Brain microvascular endothelial cell (primary cell): ENCODE measurements at regions not wholly inside any gene's neighbourhood (a gene's known extent, or its start where the extent isn't known, plus 50 kb on each side); places are given as distances from the start of the nearest gene placed in this dataset.
A peak's percentile ranks its signal among the peaks of the same experiment; 100 is the strongest.

ENCODE experiments used
- DNase-seq: peaks from one replicate; pipeline ENCODE4 v3.0.0-alpha.2; 2020
- H3K27ac ChIP-seq: fragments of 250-450 bp; sonication (Bioruptor Pico); 2 replicates; pipeline ENCODE4 v1.5.1; 2020; ENCODE audit warnings: mild to moderate bottlenecking, moderate library complexity
- H3K27me3 ChIP-seq: fragments of 250-450 bp; sonication (Bioruptor Pico); replicated peaks from 2 replicates; pipeline ENCODE4 v1.5.1; 2020; ENCODE audit warnings: mild to moderate bottlenecking
- H3K36me3 ChIP-seq: fragments of 250-450 bp; sonication (Bioruptor Pico); replicated peaks from 2 replicates; pipeline ENCODE4 v1.5.1; 2020; ENCODE audit warnings: mild to moderate bottlenecking
- H3K4me3 ChIP-seq: 2 replicates; pipeline ENCODE4 v1.5.1; 2011; ENCODE audit warnings: low read depth, mild to moderate bottlenecking, control low read depth, low read length, moderate library complexity
- in situ Hi-C: cut with HindIII; loops from 2 replicates; pipeline ENCODE4 v1.10.0; 2017; ENCODE audit warnings: low sequenced_read_pairs, low pct_ligation_motif_present
- TF ChIP-seq, protein P1 (sequence below): IDR thresholded peaks from 2 replicates; pipeline ENCODE4 v1.5.1; 2011; ENCODE audit warnings: low read depth, mild to moderate bottlenecking, moderate library complexity, low read length, control low read depth, inconsistent platforms; ENCODE audit errors: missing control alignments

DNA sequence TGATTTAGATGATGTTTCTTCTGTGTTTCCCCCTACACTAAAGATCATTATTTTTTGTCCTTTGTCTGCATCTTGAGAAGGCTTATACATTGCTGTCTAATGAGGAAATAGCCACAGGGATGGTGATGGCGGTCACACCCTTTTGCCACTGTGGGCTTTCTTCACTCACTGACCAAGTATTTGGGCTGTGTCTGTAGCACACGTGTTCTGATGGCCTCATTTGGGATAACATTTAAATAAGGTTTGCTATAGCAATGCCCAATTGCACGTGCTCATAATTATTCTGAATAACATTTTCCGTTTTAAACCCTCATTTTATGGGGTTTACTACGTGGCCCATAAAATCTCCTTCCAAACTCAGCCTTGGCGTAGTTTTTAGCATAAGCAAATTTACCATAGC lies 230.3 kb upstream of the PRICKLE1 start:
- DNase-seq, result no peak
- Histone ChIP-seq H3K36me3 (no peaks in the 10 kb centered on the region), H3K27ac (no peak overlapping the region), H3K4me3 (no peak overlapping the region), H3K27me3 (no peaks in the 10 kb centered on the region)
- in situ Hi-C loops, result no loop called here
- TF ChIP-seq, protein P1, sequence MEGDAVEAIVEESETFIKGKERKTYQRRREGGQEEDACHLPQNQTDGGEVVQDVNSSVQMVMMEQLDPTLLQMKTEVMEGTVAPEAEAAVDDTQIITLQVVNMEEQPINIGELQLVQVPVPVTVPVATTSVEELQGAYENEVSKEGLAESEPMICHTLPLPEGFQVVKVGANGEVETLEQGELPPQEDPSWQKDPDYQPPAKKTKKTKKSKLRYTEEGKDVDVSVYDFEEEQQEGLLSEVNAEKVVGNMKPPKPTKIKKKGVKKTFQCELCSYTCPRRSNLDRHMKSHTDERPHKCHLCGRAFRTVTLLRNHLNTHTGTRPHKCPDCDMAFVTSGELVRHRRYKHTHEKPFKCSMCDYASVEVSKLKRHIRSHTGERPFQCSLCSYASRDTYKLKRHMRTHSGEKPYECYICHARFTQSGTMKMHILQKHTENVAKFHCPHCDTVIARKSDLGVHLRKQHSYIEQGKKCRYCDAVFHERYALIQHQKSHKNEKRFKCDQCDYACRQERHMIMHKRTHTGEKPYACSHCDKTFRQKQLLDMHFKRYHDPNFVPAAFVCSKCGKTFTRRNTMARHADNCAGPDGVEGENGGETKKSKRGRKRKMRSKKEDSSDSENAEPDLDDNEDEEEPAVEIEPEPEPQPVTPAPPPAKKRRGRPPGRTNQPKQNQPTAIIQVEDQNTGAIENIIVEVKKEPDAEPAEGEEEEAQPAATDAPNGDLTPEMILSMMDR, result no peak

DNA sequence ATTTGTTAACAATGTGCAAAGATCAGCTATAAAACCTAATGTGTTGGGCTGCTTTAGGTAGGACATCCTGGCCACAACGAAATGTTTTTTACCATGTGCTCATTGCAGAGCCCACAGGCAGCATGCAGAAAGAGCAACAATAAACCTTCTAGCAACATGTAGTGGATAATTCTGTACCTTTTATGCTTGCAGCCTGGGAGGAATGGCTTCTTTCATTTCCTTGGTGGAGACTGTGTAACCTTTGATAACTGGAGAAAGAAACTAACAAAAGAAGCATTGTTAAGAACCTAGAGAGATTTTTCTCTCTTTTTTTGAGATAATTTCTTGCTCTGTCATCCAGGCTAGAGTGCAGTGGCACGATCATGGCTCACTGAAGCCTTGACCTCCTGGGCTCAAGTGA lies 225.5 kb upstream of the PRICKLE1 start:
- no peak overlapping the region for H3K4me3 ChIP-seq
- in situ Hi-C loops, result no loop called here
- no peak for DNase-seq
- no peaks in the 10 kb centered on the region for H3K36me3 ChIP-seq
- H3K27me3 ChIP-seq, result no peaks in the 10 kb centered on the region
- TF ChIP-seq, protein P1, result no peak
- H3K27ac ChIP-seq, result no peak overlapping the region

DNA sequence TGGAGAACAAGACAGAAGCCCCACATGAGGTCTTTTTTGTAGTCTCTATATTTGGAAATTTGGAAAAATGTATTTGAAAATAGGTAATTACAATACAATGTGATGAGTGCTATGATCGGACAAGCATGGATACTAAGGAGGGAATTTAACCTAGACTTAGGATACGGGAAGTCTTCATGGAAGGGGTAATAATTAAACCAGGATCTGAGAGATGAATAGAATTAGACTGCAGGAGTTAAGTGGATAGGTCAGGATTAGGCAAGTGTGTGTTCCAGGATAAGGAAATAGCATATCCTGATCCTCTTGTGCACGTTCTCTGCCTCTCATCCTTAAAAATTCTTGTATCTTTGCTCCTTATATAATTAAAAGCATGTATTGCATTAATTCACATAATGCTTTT lies 223.3 kb upstream of the PRICKLE1 start:
- in situ Hi-C loops, result no loop called here
- no peak overlapping the region for H3K27ac ChIP-seq
- DNase-seq, result no peak
- H3K36me3 ChIP-seq, result no peaks in the 10 kb centered on the region
- H3K27me3 ChIP-seq, result no peaks in the 10 kb centered on the region
- TF ChIP-seq, protein P1, result no peak
- no peak overlapping the region for H3K4me3 ChIP-seq

DNA sequence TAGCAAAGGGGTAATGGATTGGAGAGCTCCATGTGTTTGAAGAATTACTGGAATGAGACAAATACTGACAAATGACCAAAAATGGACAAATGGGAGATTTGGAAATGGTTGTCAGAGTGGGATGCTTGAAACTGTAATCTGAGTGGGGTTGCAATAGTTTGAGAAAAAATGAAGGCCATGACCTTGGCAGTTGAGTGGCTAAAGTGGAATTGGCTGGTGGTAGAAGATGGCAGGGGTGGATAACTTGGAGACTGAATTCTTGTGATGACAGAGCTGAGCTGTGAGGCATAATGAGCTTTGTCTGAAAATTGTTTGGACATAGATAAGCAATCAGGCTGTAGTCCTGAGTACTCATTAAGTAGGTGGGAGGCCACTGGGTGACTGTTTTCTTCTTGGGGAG lies 222.5 kb upstream of the PRICKLE1 start:
- Histone ChIP-seq H3K4me3 (no peak overlapping the region), H3K27me3 (no peaks in the 10 kb centered on the region), H3K36me3 (no peaks in the 10 kb centered on the region), H3K27ac (no peak overlapping the region)
- no peak for DNase-seq
- TF ChIP-seq, protein P1, result no peak
- in situ Hi-C loops, result no loop called here

DNA sequence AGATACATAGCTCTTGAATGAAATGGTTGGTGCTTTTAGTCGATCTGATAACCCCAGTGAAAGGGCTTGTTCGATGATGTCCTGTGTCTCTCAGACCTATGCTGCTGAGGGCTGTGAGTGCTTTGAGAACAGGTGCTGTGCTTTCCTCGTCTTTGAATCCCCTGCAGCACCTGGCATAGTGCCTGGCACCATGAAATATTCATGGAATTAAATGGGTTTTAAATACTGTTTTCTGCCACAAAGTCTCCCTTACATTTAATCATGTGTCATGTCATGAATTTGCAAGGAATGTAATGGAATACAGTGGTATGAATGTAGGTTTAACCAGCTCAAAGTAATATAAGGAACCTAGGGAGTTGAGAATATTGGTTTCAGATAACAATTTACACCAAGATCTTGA lies 220.5 kb upstream of the PRICKLE1 start:
- no peaks in the 10 kb centered on the region for H3K27me3 ChIP-seq
- TF ChIP-seq, protein P1, result no peak
- no peak overlapping the region for H3K27ac ChIP-seq
- DNase-seq, result no peak
- no peaks in the 10 kb centered on the region for H3K36me3 ChIP-seq
- H3K4me3 ChIP-seq, result no peak overlapping the region
- in situ Hi-C loops, result no loop called here

DNA sequence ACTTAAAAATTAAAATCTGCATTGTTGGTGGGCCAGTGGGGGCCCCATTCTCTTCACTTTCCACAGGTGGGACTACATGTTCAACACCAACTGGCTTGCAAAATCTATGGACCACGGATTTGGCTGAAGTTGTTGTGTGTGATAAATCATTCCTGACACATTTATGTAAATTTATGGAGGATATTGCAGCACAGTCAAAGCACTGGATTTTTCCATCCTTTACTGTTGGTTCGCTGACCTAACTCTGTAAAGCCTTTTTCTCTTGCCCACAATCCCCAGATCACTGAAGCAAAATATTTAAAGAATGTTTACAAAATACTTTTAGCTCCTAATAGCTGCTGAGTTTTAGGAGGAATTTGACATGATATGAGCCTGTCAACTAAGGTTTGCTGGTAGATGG lies 219.7 kb upstream of the PRICKLE1 start:
- DNase-seq, result peak; percentile 27
- no peak overlapping the region for H3K4me3 ChIP-seq
- TF ChIP-seq, protein P1, result no peak
- no peak overlapping the region for H3K27ac ChIP-seq
- H3K27me3 ChIP-seq, result no peaks in the 10 kb centered on the region
- in situ Hi-C loops, result no loop called here
- no peaks in the 10 kb centered on the region for H3K36me3 ChIP-seq
